ENCODE measurements at regions not wholly inside any gene's neighbourhood (a gene's known extent, or its start where the extent isn't known, plus 50 kb on each side); places are given as distances from the start of the nearest gene placed in this dataset.

DNA sequence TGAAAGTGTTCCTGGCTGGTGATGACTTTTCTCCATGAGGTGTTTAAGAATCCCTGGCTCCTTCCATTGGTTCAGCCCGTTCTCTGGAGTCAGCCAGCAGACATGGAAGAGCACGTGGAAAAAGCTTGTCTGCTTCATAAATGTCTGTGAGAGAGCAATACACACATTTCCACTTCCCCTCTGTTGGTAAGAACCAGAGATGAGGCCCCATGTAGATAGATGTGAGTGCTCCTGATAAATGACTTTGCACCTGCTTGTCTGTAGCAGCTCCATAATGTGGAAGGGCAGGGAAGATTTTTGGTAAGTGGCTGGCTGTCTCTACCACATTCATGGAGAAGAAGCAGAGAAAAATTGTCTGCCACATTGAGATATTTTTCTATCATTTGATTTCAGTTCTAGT, 325.8 kb downstream of the LMO7 start:
- TF ChIP-seq TCF12 (IDR thresholded peaks at IDR 0.05) (no peak), FOXM1 (IDR thresholded peaks at IDR 0.05; ENCODE audit: low read depth) (no peak), EZH2phosphoT487 (IDR thresholded peaks at IDR 0.05; ENCODE audit: borderline replicate concordance, low read depth) (no peak), EP300 (IDR thresholded peaks at IDR 0.05; ENCODE audit: borderline replicate concordance in 1 of 2, low read depth in 1 of 2, low read length in 1 of 2) (no peak), RCOR1 (IDR thresholded peaks at IDR 0.05; ENCODE audit: low read length) (no peak), GATA2 (CRISPR knock-in tag; IDR thresholded peaks at IDR 0.05) (no peak), RXRA (IDR thresholded peaks at IDR 0.05; ENCODE audit: borderline replicate concordance, low read depth) (no peak), SIN3A (IDR thresholded peaks at IDR 0.05; ENCODE audit: borderline replicate concordance, low read depth, low read length) (no peak), POLR2AphosphoS5 (IDR thresholded peaks at IDR 0.05; ENCODE audit: low read depth, low read length) (no peak), NRF1 (IDR thresholded peaks at IDR 0.05; ENCODE audit: low read depth, low read length) (no peak)
- TF ChIP-seq, protein P1, sequence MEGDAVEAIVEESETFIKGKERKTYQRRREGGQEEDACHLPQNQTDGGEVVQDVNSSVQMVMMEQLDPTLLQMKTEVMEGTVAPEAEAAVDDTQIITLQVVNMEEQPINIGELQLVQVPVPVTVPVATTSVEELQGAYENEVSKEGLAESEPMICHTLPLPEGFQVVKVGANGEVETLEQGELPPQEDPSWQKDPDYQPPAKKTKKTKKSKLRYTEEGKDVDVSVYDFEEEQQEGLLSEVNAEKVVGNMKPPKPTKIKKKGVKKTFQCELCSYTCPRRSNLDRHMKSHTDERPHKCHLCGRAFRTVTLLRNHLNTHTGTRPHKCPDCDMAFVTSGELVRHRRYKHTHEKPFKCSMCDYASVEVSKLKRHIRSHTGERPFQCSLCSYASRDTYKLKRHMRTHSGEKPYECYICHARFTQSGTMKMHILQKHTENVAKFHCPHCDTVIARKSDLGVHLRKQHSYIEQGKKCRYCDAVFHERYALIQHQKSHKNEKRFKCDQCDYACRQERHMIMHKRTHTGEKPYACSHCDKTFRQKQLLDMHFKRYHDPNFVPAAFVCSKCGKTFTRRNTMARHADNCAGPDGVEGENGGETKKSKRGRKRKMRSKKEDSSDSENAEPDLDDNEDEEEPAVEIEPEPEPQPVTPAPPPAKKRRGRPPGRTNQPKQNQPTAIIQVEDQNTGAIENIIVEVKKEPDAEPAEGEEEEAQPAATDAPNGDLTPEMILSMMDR (IDR thresholded peaks at IDR 0.05): no peak
